ENCODE measurements at regions not wholly inside any gene's neighbourhood (a gene's known extent, or its start where the extent isn't known, plus 50 kb on each side); places are given as distances from the start of the nearest gene placed in this dataset.
"Not testable (repeated sequence)": the region's sequence is repeated elsewhere in the genome, so short reads cannot be mapped to it uniquely, and the experiment has no call there.

GRCh38 chr3:81363816-81364215, 397.6 kb downstream of the GBE1 start:
- no peak for DNase-seq

- no peak for DNase-seq
These were observed 407.3 kb downstream of the GBE1 start for GRCh38 chr3:81354119-81354518.

GRCh38 chr3:81352867-81353266, 408.6 kb downstream of the GBE1 start:
- no peak for DNase-seq

GRCh38 chr3:81349816-81350340, 411.6 kb downstream of the GBE1 start:
- DNase-seq, result no peak

GRCh38 chr3:81339040-81339845, 422.2 kb downstream of the GBE1 start:
- no peak for DNase-seq

GRCh38 chr3:81336470-81336869, 425.0 kb downstream of the GBE1 start:
- no peak for DNase-seq

- not testable (repeated sequence) for DNase-seq
These were observed 431.6 kb downstream of the GBE1 start for GRCh38 chr3:81329835-81330234.

- no peak for DNase-seq
These were observed 435.2 kb downstream of the GBE1 start for GRCh38 chr3:81326245-81326644.

DNA sequence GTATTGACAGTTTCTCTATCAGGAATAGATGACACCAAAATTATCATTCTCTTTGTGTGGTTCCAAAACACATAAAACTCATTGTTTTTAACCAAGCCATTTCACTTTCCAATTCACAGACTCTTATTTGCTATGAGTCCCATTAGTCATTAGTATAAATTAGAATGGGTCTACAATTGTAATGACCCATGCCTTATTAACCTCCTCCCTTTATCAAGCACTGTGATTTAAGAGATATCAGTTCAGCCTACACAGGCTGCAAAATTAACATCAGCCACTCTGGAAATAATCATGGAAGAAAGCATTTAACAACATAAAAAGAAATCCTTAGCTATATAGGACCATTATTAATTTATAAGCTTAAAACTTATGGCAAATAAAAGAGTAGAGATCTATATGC, 440.6 kb downstream of the GBE1 start:
- no peak for DNase-seq

DNA sequence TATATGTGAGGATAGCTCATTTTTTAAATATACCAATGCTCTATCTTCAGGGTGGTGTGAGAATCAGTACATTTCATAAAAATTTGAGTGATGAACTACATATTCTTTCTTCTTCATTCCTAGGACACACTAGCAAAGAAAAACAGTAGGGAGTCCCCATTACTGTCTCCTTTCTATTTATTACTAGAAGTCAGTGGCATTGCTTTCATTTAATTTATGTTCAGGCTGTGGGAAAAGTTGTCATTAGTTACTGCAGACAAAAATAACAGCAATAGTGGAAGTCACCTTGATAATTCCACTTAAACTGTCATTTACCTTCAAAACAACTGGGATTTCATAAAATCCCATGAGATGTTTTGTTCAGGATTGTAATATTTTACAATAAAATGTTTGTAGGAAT, 446.4 kb downstream of the GBE1 start:
- DNase-seq, result no peak

DNA sequence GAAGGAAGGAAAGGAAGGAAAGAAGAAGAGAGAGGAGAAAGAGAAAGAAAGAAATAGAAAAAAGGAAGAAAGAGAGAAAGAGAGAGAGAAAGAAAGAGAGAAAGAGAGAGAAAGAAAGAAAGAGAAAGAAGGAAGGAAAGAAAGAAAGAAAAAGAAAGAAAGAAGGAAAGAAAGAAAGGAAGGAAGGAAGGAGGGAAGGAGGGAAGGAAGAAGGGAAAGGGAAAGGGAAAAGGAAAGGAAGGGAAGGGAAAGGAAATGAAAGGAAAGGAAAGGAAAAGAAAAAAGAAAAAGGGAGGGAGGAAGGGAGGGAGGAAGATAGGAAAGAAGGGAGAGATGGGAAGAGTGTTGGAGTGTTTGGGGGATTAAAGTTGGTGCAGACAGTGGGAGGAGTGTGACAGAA, 450.1 kb downstream of the GBE1 start:
- DNase-seq, result no peak

DNA sequence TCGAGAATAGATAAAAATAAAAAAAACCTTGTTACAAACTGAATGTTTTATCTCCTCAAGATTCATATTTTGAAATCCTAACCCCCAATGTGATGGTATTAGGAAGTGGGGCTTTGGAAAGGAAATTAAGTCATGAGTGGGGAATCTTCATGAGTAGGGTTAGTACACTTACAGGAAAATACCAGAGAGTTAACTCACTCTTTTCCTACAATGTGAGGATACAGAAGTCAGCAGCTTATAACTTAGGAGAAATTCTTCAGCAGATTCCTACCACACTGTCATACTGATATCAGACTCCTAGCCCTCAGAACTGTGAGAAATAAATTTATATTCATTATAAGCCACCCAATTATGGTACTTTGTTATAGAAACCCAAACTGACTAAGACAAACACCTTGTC, 453.1 kb downstream of the GBE1 start:
- no peak for DNase-seq

DNA sequence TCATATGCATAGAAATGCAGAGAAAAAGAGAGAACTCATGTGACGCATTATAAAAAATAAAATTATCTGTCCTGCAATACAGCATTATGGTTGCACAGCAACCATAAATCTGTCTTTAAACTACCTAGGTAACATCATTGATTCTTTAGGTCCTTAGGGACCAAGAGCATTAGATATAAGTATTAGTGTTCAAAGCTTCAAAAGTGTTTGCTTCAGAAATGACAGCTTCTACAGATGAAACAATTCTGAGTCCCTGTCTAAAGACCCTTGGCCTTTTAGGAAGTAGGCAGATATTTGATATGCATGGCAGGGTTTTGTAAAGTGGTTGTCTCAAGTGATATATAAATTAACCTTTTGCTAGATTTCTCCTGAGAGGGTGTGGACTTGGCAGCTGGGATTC, 454.2 kb downstream of the GBE1 start:
- no peak for DNase-seq

- no peak for DNase-seq
These were observed 458.1 kb downstream of the GBE1 start for GRCh38 chr3:81303321-81303720.

- peak; percentile 1 for DNase-seq
These were observed 459.4 kb downstream of the GBE1 start for GRCh38 chr3:81302045-81302444.

DNA sequence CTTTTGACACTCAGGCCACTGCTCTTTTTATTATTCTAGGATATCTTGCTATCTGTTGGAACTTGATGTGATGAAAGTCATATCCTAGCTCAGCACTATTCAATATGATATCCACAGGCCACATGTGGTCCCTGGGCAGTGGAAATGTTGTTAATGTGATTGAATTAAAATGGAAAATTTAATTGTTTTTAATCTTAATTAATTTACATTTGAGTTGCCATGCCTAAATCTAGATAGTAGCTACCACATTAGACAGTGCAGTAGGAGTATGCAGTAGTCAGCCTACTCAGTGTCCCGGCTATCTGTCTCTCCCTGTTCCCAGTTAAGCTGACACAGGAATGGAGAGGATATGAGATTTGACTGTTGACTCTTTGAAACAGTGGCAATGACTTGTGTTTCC, 460.2 kb downstream of the GBE1 start:
- no peak for DNase-seq

DNA sequence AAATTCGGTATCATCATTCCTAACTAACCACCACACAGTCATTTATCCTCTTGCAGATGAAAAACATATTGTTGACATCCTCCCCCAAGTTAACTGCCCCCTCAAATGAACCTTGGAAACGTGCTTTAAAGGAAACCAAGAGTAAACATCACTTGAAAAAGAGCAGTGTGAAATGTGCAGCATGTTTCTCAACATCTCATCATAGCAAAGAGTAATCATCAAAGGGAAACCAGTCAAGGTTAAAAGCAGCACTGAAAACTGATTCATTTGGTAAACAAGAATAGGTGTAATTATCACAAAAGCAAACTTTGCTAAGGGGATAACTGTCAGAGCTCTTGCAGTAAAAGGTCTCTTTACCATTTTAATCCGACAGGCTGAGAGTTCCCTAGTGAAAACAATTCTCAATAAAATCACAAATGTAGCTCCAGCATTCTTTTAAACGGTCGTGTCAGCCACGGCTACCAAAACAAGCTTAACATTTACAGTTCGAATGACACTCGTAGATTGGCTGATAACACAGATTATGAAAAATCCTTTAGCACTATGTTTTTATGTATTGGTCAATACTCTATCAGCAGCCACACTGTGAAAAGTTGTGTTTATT, 461.0 kb downstream of the GBE1 start:
- DNase-seq, result no peak

DNA sequence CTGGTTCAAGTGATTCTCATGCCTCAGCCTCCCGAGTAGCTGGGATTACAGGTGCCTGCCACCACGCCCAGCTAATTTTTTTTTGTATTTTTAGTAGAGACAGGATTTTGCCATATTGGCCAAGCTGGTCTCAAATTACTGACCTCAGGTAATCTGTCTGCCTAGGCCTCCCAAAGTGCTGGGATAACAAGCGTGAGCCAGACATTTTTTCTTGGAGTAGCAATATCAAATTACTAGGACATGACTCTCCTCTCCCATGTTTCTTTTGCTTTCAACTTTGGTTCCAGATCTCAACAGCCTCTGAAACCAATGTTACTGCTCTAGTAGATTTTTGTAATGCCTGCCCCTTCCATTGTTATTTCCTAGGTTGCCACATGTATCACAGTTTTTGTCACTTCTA, 462.0 kb downstream of the GBE1 start:
- no peak for DNase-seq

- no peak for DNase-seq
These were observed 465.4 kb downstream of the GBE1 start for GRCh38 chr3:81295906-81296577.

DNA sequence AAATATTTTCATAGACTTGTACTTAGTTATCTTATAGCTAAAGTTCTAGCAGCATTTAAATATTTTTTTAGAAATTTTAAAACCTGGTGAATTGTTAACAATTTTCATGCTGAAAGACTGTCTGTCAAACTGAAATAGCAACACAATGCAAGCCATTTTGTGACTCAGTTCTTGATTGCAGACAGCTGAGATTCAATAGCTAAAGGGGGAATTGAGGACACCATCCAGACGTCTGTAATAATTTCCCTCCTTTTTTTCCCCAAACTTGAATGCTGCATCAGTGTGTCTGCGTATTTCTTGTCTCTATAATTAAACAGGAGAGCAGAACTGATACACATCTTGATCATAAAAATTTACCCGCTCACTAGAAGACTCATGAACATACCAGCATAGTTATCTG, 468.3 kb downstream of the GBE1 start:
- no peak for DNase-seq

- DNase-seq, result no peak
These were observed 469.9 kb downstream of the GBE1 start for GRCh38 chr3:81291586-81291985.

DNA sequence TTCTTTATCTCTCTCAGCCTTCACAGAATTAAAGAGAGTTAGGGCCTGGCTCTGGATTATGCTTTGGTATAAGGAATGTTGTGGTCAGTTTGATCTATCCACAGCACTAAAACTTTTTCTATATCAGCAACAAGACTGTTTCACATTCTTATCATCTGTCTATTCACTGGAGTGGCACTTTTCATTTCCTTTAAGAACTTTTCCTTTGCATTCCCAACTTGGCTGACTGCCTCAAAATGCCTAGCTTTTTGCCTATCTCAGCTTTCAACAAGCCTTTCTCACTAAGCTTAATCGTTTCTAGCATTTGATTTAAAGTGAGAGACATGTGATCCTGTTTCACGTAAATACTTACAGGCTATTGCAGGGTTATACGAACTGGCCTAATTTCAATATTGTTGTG, 471.8 kb downstream of the GBE1 start:
- no peak for DNase-seq

GRCh38 chr3:81279481-81280379, 481.7 kb downstream of the GBE1 start:
- no peak for DNase-seq

Measured in CD4-positive, alpha-beta T cell treated with Interleukin-6 for 4 hours (primary cell).